ENCODE measurements at regions not wholly inside any gene's neighbourhood (a gene's known extent, or its start where the extent isn't known, plus 50 kb on each side); places are given as distances from the start of the nearest gene placed in this dataset.

DNA sequence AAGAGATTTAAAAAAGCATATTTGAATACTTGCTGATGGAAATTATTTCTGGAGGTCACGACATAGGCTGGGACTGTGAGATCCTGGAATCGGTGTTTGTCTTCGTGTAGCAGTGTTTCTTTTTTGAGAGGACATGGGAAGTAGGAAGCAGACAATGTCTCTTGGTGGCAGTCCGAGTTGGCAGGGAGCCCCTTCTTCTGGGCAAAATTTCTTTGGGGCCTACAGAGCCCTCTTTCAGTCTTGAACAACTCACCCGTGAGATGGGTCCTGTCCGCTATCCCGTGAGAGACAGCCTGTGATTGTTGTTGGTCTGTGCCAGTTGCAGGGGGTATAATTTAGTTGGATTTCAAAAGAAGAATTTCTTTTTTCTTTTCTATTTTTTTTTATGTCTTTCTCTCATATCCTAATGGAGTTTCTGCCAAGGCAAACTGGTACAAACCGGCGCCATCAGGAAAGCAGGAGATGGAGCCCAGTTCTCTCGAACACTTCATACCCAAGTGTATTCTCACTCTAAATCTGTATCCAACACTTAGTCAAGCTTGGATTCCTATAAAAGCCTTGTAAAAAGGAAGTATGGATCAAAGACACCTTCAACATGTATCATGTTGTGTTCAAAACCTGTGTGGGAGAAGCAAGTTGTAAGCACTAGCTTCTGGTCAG lies 785.1 kb downstream of the MAFB start:
- H3K4me3 ChIP-seq (ENCODE audit: control insufficient read depth, low read depth, low read length) = no peak overlapping the region
- no peak for DNase-seq (ENCODE audit: low read depth)
- TF ChIP-seq, protein P1, sequence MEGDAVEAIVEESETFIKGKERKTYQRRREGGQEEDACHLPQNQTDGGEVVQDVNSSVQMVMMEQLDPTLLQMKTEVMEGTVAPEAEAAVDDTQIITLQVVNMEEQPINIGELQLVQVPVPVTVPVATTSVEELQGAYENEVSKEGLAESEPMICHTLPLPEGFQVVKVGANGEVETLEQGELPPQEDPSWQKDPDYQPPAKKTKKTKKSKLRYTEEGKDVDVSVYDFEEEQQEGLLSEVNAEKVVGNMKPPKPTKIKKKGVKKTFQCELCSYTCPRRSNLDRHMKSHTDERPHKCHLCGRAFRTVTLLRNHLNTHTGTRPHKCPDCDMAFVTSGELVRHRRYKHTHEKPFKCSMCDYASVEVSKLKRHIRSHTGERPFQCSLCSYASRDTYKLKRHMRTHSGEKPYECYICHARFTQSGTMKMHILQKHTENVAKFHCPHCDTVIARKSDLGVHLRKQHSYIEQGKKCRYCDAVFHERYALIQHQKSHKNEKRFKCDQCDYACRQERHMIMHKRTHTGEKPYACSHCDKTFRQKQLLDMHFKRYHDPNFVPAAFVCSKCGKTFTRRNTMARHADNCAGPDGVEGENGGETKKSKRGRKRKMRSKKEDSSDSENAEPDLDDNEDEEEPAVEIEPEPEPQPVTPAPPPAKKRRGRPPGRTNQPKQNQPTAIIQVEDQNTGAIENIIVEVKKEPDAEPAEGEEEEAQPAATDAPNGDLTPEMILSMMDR (conservative IDR thresholded peaks at IDR 0.05; ENCODE audit: control insufficient read depth, insufficient read depth, low read depth, low read length) = no peak

DNA sequence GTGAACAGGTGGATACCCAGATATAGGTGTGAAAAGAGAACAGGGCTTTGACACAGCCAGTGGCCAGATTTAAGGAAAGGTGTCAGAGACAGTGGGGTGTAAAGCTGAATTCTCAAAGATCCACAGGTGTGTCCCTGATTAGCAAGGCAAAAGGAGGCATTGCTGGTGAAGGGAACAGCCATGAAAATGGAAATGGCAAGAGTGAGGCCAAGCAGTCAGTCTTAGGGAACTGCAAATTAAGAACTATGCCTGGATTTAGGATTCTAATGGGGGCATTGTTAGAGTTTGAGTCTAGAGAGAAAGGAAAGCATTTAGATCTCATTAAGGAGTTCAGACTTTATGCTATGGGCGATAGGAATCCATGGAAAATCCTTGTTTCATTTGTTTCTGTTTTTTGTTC lies 789.2 kb downstream of the MAFB start:
- DNase-seq (ENCODE audit: low read depth) = no peak
- H3K4me3 ChIP-seq (ENCODE audit: control insufficient read depth, low read depth, low read length) = no peak overlapping the region
- TF ChIP-seq, protein P1 (conservative IDR thresholded peaks at IDR 0.05; ENCODE audit: control insufficient read depth, insufficient read depth, low read depth, low read length) = no peak

DNA sequence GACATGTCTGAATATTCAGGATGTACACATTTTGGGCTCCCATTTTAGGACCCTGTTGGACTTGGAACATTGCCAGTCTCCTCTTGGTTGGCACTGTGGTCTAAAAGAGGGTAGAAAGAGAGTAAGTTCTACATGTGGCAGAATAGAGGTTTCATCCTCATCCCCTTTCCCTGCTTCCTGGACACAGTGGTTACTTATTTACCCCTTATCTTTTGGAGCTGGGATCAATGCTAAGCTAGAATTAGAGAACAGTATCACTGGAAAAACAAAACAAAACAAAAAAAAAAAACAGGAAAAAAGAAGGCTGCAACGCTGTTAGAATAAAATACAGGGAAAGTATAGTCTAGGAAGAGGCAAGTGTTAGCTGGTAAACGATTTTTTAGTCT lies 790.6 kb downstream of the MAFB start:
- TF ChIP-seq, protein P1 (conservative IDR thresholded peaks at IDR 0.05; ENCODE audit: control insufficient read depth, insufficient read depth, low read depth, low read length) = no peak
- H3K4me3 ChIP-seq (ENCODE audit: control insufficient read depth, low read depth, low read length) = no peak overlapping the region
- DNase-seq (ENCODE audit: low read depth) = no peak

DNA sequence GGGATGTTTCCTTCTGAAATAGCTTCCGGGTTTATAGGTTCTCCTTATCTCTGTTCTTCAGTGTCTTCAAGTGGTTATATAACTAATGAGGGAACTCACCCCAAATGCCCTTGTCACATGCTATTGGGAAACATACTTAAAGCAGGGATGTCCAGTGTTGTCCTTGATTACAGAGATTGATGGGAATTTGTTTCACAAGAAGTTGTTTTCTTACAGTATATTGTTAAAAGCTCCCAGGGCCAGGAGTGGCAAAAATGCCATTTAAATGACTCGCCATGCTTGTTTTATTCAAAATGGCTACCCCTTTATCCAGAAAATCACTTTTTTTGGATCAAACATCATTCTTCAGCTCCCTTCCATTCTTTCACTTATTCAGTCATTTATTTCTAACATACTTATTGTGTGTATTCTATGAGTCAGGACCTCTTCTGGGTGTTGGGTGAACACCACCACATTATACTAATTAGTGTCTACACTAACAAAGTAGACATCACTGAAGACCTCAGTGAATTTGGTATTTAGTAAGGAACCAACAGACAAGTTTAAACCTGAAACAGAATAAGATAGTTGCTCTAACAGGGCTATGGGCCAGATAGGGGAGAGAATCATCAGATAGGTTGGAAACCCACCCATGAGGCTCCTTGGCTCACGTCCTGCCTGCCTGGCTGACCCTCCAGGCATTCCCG lies 791.1 kb downstream of the MAFB start:
- TF ChIP-seq, protein P1 (conservative IDR thresholded peaks at IDR 0.05; ENCODE audit: control insufficient read depth, insufficient read depth, low read depth, low read length) = no peak
- H3K4me3 ChIP-seq (ENCODE audit: control insufficient read depth, low read depth, low read length) = no peak overlapping the region
- peak; percentile 45 for DNase-seq (ENCODE audit: low read depth)

DNA sequence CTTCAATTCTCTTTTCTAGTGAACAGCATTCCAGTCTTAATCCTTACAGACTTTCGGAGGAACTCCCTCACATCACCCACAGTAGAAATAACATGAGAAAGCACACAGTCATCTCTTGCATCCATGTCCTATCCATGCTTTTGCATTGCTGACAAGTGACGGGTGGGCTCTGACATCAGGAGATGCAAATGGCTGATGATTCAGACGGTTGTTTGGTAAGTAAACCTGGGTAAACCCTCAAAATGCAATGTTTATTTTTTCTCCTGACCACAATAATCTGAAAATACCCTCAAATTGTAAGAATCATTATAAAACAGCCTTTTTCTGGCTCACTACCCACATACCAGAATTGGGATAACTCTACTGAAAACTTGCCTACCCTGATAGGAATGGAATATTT lies 792.0 kb downstream of the MAFB start:
- H3K4me3 ChIP-seq (ENCODE audit: control insufficient read depth, low read depth, low read length) = no peak overlapping the region
- TF ChIP-seq, protein P1 (conservative IDR thresholded peaks at IDR 0.05; ENCODE audit: control insufficient read depth, insufficient read depth, low read depth, low read length) = no peak
- peak; percentile 92 for DNase-seq (ENCODE audit: low read depth)

DNA sequence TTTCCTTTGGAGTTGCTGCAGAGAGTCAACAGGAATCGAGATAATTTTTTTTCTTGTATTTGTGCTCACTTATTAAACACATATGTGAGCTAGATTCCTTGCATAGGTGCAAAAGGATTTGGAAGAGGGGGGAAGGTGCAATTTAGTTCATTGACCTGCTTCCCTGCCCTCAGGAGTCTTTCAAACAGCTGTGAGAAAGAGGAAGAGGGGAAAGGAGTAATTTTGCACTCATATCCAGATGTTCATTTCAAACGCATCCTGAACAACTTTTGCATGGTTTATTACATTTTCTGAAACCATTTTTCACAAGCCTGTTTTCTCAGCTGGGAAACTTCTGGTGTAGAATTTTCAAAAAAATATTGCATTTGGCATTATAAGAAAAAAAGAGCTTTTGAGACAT lies 795.0 kb downstream of the MAFB start:
- H3K4me3 ChIP-seq (ENCODE audit: control insufficient read depth, low read depth, low read length) = no peak overlapping the region
- no peak for DNase-seq (ENCODE audit: low read depth)
- TF ChIP-seq, protein P1 (conservative IDR thresholded peaks at IDR 0.05; ENCODE audit: control insufficient read depth, insufficient read depth, low read depth, low read length) = no peak
